ENCODE measurements at regions not wholly inside any gene's neighbourhood (a gene's known extent, or its start where the extent isn't known, plus 50 kb on each side); places are given as distances from the start of the nearest gene placed in this dataset.

- TF ChIP-seq, protein P1, sequence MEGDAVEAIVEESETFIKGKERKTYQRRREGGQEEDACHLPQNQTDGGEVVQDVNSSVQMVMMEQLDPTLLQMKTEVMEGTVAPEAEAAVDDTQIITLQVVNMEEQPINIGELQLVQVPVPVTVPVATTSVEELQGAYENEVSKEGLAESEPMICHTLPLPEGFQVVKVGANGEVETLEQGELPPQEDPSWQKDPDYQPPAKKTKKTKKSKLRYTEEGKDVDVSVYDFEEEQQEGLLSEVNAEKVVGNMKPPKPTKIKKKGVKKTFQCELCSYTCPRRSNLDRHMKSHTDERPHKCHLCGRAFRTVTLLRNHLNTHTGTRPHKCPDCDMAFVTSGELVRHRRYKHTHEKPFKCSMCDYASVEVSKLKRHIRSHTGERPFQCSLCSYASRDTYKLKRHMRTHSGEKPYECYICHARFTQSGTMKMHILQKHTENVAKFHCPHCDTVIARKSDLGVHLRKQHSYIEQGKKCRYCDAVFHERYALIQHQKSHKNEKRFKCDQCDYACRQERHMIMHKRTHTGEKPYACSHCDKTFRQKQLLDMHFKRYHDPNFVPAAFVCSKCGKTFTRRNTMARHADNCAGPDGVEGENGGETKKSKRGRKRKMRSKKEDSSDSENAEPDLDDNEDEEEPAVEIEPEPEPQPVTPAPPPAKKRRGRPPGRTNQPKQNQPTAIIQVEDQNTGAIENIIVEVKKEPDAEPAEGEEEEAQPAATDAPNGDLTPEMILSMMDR (IDR thresholded peaks at IDR 0.05) = no peak
- no peak for TF ChIP-seq POLR2AphosphoS5 (IDR thresholded peaks at IDR 0.05)
- TF ChIP-seq POLR2A (IDR thresholded peaks at IDR 0.05) = no peak
- TF ChIP-seq EP300 (IDR thresholded peaks at IDR 0.05; ENCODE audit: low read depth) = no peak
Observed at GRCh38 chr1:102790997-102791396, 317.3 kb downstream of the COL11A1 start.
